Fibroblast of the conjunctiva (primary cell): ENCODE measurements at regions not wholly inside any gene's neighbourhood (a gene's known extent, or its start where the extent isn't known, plus 50 kb on each side); places are given as distances from the start of the nearest gene placed in this dataset.
A peak's percentile ranks its signal among the peaks of the same experiment; 100 is the strongest.

Experiments
- DNase-seq: peaks from one replicate; pipeline ENCODE4 v3.0.0-alpha.2; 2010; ENCODE audit warnings: low read depth

DNA sequence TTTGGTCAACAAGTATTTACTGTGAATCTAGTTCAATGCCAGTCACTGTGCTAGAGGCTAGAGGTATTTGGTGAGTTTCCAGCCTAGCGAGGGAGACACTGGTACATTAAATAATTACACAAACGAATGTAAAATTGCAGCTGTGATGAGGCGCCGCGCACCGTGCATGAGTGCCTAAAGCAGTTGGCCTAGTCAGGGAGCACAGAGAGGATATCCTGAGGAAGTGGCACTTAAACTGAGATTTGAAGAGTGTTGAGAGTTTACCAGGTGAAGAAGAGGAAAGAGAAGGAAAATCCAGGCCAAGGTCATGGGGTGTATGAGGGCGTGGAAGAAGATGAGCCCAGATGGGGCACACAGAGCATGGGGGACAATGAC lies 157.6 kb upstream of the NDUFV2 start:
- no peak for DNase-seq

DNA sequence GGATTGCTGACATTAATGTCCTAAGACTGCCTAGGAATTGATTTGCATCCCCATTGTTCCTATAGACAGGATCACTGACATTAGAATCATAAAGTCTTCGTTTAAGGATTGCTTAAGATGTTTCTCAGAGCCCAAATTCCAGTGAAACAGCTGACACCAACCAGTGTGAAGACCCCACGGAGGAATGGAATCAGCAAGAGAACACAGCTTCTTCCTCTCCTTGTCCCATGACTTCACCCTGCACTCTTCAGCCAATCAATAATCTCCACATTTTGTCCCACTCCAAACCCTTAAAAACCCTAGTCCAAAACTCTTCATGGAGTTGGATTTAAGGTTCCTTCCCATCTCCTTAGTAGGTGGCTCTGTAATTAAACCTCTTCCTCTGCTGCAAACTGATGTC lies 157.0 kb upstream of the NDUFV2 start:
- DNase-seq: no peak

DNA sequence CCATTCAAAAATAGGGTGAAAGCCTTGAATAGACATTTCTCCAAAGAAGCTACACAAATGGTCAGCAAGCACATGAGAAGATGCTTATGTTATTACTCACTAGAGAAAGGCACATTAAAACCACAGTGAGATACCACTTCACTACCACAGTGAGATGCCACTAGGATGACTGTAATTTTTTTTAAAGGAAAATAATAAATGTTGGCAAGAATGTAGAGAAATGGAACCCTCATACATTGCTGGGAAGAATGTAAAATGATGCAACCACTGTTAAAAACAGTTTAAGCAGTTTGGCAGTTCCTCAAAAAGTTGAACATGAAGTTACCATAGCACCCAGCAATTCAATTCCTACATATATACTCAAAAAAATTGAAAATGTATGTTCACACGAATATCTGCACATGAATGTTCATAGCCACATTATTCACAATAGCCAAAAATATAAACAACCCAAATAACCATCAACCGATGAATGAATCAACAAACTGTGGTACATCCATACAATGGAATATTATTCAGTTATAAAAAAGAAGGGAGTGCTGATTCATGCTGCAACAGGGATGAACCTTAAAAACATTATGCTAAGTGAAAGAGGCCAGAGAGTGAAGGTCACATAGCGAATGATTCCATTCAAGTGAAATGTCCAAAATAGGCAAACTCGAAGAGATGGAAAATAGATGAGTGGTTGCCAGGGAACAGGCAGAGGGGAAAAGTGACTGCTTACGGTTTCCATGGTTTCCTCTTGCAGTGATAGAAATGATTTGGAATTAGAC lies 156.2 kb upstream of the NDUFV2 start:
- peak; percentile 94 for DNase-seq

DNA sequence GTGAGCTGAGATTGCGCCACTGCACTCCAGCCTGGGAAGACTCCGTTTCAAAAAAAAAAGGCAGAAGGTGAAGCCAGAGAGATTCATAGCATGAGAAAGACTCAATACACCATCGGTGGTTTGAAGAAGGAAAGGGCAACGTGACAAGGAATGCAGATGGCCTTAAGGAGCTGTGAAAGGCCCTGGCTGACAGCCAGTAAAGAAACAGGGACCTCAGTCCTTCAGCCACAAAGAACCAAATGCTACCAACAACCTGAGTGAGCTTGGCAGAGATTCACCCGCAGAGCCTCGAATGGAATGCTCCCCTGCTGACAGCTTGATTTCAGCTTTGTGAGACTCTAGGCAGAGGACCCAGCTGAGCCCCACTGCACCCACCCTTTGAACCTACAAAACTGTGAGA lies 154.9 kb upstream of the NDUFV2 start:
- DNase-seq: no peak

DNA sequence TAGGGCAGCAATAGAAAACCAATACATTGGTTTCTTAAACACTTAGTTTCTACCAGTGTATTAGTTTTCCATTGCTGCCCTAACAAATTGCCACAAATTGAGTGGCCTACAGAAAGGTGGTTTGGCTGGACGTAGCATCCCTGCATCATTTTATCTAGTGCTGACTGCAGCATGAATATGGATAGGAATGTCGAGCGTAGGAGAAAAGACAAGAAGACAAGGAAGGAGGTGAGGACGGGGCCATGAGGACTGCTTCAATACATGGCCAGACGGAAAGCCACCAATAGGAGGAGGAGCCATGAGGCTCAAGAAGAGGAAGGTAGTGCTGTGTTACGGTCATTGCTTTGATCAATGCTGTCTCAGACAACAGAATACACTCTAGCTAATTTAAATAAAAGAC lies 154.5 kb upstream of the NDUFV2 start:
- DNase-seq: no peak

DNA sequence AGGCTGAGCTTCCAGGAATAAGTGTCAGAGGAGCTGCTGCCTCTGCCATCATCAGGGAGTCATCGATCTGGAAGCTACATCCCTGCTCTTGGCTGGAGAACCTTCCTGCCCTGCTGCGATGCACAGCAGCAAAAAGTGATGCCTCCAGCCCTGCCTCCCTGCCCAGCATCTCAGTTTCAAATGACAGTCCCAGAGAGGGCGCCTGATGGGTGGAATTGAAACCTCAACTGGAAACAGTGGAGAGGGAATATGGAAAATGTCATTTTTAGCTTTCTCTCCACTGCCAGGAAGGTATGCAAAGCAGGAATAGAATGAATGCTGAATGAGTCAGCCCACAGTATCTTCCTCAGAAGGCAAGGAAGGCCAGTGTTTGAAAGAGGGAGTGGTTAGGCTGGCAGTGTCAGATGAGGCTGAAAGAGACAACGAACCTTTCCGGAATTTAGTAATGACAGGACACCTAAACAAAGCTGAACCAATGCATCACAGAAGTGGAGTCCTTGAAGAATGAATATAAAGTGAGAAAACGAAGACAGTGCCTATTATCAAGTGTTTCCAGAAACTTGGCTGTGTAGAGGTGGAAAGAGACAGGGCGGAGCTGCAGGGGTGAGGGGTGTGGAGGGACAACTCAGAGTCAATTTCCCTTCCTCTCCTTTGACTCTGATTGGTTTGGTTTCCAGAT lies 153.9 kb upstream of the NDUFV2 start:
- peak; percentile 47 for DNase-seq

DNA sequence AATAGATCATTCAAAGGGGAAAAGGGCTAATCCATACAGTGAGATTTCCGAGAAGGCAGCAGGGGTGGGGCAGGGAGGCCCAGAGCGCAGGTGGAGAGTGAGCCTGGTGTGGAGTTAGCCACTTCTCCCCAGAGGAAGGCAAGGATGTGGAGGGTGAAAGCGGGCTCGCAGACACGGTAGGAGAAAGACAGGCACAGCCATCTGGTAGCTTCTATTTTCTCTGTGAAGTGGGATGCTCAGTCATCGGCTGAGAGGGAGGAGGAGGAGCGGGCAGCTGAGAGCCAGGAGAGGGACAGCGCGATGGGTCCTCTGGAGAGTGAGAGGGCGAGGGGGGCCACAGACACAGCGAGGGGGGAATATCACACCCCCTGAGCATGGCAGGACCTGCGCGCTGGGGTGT lies 153.3 kb upstream of the NDUFV2 start:
- DNase-seq: no peak

DNA sequence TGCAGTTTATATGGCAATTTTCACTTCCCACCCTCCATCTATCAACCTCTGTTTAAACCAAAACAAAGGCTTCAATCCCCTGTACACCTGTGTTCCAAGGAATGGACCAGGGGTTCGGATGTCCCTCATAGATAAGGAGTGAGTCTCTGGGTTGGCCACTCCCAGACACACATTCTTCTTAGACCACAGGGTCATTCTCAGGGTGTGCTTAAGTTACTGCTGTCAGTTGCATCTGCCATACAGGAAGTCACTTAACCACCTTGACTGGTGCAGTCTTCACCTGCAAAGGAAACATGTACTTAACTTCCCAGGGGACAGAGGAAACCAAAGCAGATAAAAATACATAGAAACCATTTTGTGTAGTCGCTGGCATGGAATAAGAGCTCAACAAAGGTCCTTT lies 151.0 kb upstream of the NDUFV2 start:
- no peak for DNase-seq

DNA sequence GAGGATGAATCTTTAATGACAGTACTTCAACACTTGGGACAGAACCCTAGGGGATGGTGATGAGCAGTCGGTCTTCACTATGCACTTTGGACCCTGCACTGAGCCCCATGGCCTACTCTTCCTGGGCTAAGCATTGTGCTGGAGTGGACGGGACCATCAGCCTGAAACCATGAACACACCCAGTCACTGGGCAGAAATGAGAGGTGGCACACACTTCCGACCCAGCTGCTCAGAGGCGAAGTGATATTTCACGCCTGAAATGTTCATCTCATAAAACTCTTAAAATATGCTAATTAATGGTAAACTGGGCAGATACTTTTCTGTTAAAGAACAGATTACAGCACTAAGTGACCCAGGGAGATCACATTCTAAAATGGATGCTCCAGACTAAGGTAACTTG lies 150.3 kb upstream of the NDUFV2 start:
- no peak for DNase-seq

DNA sequence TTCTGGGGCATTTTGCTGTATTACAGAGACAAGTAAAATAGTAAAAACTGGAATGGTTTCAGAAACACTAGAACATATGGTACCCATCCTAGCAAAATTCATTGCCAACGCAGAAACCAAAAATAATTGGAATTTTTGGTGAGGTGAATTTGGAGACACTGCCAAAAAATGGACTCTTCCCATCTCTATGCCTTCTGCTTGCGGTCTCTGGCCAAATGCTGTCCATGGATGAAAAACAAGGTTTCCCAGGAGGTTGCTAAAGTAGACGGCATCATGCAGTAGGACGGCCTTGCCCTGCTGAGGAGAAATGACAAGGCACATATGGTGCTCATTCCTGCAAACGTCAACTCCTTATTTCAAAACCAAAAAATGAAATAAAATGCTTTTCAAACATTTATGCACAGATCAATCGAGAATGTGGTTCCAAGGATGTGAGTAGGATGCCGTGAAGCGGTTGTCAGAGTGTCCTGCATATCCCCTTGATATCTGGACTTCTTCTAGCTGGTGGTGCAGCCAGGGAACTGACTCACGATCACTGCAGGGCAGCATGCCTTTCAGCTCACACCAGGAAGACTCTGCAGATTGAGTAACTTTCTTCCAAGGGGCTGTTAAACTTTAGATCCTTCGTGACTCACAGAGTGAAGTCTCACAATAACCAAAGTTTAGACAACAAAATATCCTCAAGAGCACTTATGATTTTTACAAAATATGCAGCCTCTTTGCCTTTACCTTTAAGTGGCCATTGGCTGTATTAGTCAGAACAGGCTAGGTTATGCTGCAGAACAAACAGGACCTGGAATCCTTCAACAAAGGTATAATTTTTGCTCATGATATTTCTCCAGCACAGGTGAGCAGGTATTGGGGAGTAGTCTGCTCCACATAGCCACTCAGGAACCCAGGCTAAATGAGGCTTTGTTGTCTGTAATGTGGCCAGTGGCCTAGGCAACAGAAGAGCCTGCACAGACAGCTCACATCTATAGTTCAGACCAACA lies 149.4 kb upstream of the NDUFV2 start:
- peak; percentile 59 for DNase-seq

DNA sequence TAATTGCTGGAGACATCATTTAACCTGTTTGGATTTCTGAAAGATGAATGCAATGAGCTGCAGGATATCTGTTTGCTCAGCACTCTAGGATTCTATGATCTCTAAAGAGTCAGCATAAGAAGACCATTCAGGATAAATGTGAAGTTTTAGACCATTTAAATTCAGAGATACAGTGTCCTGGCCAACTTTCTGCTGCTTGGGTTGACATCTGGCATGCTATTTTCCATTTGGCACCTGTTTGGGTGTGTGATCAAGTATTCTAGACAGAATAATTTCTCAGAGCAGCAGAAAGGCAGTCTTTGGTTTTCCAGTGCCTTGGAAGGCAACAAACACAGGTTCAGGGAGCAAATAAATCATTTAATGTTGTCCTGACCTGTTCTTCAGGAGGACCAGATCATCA lies 144.8 kb upstream of the NDUFV2 start:
- no peak for DNase-seq

DNA sequence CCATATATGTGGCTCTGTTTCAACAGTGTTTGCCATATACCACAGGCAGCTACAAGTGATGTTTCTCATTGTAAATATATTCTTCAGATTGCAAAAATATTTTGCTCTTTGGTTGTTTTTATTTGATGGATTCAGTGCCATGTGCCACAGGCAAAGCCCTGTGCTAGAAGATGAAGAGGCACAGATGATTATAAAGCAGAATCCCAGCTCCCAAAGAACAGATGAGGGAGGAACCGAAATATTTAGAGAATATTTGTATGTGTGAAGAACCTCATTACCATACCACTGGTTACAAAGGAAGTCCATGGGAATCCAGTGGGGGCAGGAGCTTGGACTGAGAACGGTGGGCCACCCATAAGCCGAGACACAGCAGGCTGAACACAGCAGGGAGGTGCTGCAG lies 143.8 kb upstream of the NDUFV2 start:
- DNase-seq: no peak

DNA sequence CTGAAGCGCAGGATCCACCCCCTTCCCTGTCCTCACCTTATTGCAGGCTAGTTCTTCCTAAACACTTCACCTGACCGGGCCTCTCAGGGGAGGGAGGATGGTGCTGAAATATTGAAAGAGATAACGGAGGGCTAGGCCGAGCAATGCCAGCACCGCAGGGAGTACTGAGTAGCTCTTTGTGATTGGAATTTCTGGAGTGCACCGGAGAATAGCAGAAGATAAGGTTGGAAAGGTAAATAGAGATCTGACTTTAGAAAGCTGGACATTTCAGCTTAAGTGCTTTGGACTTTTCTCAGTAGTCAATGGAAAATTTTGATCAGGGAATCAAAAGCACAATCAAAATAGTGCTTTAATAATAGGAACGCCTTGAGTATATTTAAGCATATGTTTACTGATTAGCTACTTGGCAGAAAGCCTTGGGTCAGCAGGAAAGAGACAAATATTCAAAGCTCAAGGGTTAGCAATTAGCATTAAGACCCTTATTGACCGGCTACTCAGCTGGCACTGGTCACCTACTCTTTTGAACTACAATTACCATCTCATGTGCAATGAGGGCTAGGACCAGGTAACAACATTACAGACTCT lies 142.9 kb upstream of the NDUFV2 start:
- no peak for DNase-seq

DNA sequence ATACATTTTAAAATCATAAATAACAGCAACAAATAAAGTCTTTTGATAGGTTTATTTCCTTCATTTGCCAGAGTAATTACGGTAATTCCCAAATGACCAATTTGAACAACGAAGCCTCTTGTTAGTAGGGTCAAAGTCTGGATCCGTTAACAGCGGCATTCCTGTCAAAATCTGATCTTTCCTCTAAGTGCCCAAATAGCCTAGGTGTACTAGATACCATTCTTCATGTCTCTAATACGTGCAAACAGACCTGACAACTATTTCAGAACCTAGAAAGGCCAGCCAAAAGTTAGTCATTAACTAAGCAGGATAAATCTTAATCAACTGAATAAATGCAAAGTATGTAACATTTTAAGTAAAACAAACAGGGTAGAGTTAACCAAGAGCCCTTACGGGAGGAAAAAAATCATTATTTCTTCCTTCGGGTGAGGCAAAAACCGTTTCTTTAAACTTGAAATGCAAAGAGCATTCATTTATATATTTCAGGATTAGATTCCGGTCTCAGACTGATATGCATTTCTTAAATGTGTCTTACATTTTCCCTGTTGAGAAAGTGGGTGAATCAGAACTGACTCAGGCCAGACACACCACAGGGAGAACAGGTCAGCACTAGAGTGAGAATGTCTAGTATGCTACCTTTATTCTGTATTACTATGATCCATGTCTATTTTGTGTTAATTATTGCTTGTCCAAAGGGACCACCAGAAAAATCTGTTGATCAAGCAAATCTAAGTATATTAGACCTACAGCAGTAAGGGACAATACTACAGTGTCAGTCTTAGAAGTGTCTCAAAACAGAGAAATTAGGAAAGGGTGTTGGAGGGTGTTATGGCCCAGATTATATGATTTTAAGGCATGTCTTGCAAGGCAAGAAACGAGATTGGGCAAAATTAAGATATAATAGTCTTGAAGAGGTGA lies 141.5 kb upstream of the NDUFV2 start:
- peak; percentile 29 for DNase-seq

DNA sequence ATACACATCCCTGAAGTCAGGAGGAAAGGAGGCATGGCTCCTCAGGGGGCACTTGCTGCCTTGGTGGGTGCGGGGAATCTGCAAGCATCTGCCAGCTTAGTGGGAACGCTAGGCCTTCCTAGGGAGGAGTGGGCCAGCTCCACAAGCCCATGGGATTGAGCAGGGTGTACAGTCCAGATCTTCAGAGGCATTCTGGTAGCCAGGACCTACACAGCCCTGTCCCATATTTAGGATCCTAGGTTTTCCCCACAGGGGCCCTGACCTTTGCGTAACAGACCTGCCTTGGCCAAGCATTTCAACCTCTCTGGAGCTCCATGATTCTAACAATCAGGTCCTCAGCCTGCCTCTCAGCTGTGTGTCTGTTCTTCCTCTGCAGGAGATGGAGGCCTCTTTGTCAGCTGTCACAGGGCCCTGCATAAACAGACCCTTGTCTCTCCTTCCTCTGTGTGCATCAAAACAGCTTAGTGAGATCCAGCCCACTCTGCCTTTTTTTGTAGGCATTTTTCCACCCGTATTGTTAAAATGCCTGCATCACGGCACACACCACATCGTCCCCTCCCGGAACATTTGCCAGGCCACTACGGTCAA lies 140.2 kb upstream of the NDUFV2 start:
- no peak for DNase-seq

DNA sequence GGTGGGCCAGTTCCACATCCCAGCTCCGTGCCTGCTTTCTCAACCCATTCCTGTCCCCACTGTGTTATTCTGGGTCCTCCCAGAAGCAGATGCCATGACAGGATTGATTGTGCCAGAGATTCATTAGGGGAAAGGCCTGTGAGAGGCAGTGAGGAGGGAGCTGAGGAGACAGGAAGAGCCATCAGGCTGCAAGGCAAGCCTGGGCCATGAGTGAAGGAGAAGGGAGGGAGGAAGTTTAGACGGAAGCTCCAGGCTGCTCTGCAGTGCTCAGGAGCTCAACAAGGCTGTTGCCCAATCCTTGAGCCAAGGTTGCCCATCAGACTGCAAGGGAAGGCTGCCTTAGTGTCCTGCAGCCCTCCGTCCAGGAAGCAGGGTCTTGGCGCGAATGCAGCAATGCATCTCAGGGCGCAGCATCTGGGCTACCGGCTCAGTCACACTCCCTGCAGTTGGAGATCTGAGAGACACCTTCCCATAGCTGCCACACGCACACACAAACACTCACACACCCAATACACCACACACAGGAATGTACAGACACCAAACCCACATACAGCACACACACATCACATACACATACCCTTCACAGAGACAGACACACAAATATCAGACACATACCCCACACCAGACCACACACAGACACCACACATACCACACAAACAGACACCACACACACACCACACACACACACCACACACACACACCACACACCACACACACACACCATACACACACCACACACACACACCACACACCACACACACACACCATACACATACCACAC lies 139.5 kb upstream of the NDUFV2 start:
- DNase-seq: no peak

DNA sequence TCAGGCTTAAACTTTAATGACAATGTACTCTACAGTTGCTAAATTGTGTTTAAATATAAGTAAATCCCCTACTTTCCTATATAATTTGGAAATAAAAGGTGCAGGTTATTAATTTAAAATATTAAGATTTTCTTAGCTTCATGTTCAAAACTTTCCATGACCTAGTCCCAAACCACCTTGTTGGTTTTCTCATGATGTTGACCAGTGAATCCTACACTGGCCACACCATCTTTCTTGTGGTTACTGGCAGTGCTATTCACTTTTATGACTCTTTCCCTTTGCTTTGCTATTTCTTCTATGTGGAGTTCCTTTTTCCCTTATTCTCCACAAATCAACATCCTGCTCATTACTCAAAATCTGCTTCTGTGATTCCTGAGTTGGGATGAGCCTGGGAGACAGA lies 138.6 kb upstream of the NDUFV2 start:
- no peak for DNase-seq

DNA sequence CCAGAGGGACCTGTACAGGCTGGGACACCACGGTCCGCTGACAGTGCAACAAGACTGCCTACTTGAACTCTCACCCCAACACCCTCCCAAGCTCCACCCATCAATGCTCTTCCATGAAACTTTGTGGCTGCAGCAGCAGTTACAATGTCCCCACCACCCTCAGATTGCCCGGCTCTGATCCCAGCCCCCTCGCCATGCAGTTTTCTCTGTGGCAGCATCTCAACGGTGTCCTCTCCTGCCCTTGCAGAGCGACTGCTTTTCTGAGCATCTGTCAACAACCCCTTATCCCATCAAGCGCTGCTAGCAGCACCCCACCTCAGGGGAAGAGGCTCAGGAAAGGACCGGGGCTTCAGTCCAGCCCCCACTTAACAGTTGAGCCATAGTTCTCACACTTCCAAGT lies 137.1 kb upstream of the NDUFV2 start:
- DNase-seq: no peak

DNA sequence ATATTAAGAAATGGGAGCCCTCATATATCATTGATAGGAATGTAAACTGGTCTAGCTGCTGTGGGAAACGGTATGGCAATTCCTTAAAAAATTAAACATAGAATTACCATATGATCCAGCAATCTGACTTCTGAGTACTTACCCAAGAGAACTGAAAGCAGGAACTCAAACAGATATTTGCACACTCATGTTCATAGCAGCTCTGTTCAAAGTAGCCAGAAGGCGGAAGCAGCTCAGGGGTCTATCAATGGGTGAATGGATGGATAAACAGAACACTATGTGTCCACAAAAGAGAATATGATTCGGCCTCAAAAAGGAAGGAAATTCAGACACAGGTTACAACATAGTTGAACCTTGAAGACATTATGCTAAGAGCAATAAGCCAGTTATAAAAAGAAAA lies 135.7 kb upstream of the NDUFV2 start:
- DNase-seq: no peak

DNA sequence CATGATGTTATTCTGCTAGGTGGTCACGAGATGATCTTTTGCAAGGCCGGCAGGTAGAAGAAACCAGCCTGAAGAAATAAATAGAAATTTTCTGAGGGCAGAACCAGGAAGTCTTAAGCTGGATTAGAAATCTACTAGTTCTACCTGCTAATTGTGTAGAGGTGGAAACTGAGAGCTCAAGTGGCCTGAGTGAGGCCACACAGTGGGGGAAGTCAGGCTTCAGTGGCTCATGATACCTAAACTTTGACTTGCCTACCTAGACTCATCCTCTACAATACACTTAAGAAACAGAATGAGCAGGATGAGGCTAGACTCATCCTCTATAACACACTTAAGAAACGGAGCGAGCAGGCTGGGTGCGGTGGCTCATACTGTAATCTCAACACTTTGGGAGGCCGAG lies 134.9 kb upstream of the NDUFV2 start:
- DNase-seq: no peak
